Spleen (tissue), 7 donors: ENCODE measurements at regions not wholly inside any gene's neighbourhood (a gene's known extent, or its start where the extent isn't known, plus 50 kb on each side); places are given as distances from the start of the nearest gene placed in this dataset.

Experiments used
- POLR2A ChIP-seq, 3 donors: fragments of 450-650 bp; IDR thresholded peaks; one replicate each; pipeline ENCODE4 v1.5.1; 2017; ENCODE audit warnings: antibody characterized with exemption in 3 of 3, mild to moderate bottlenecking in 1 of 3
- POLR2AphosphoS5 ChIP-seq, 3 donors: sonication (generic); formaldehyde crosslinking; IDR thresholded peaks; one replicate each; pipeline ENCODE4 v1.5.1; 2017; ENCODE audit warnings: antibody characterized with exemption in 3 of 3
- TF ChIP-seq, protein P1 (sequence below), 11 experiments: fragments of 200-600 bp in 7 of 11; fragments of 450-650 bp in 4 of 11; sonication (generic) in 4 of 11; IDR thresholded peaks in 8 of 11; conservative IDR thresholded peaks in 3 of 11; 1 replicate in 7 of 11; 2 replicates in 4 of 11; pipeline versions ENCODE4 v1.4.0 to v1.8.0; 2016 to 2021; ENCODE audit warnings: antibody characterized with exemption in 11 of 11, inconsistent platforms in 4 of 11, mild to moderate bottlenecking in 1 of 11
- donor health status: DM: no; HTN: no; CAD: no; lungs with moderate emphysema.
- donor health status: DM: no; HTN: no; CAD: no.
- donor health status: DM: no; HTN: no; CAD: no.

DNA sequence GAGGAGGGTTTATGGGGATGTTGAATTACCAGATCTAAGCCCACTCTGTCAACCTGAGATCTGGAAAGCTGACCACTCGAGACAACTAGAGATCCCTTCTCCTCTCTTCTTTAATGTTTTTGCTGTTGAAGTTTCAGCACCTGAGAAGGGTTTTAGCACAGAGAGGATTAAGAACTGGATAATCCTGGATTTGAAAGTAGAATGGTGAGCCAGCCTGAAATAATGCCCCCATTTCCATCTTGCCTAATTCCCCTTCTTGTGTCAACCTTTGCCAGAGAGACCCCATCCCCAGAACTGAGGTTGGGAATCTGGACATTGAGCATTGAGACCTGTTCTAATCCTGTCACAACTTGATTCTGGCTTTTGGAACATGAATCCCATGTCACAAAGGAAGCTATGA lies 87.8 kb upstream of the RFLNA start:
- TF ChIP-seq, protein P1, sequence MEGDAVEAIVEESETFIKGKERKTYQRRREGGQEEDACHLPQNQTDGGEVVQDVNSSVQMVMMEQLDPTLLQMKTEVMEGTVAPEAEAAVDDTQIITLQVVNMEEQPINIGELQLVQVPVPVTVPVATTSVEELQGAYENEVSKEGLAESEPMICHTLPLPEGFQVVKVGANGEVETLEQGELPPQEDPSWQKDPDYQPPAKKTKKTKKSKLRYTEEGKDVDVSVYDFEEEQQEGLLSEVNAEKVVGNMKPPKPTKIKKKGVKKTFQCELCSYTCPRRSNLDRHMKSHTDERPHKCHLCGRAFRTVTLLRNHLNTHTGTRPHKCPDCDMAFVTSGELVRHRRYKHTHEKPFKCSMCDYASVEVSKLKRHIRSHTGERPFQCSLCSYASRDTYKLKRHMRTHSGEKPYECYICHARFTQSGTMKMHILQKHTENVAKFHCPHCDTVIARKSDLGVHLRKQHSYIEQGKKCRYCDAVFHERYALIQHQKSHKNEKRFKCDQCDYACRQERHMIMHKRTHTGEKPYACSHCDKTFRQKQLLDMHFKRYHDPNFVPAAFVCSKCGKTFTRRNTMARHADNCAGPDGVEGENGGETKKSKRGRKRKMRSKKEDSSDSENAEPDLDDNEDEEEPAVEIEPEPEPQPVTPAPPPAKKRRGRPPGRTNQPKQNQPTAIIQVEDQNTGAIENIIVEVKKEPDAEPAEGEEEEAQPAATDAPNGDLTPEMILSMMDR (IDR thresholded peaks at IDR 0.05 in 8 of 11, conservative IDR thresholded peaks at IDR 0.05 in 3 of 11), result no peak
- TF ChIP-seq POLR2AphosphoS5 (IDR thresholded peaks at IDR 0.05), result no peak
- no peak for TF ChIP-seq POLR2A (IDR thresholded peaks at IDR 0.05)
